Stimulated activated naive CD8-positive, alpha-beta T cell treated with anti-CD3 and anti-CD28 coated beads, Interleukin-15, Interleukin-2, amounts not matched to agents 100 ng/mL and 50 ng/mL, for 24 hours (primary cell): ENCODE measurements at regions not wholly inside any gene's neighbourhood (a gene's known extent, or its start where the extent isn't known, plus 50 kb on each side); places are given as distances from the start of the nearest gene placed in this dataset.

Source experiments
- H3K27ac Mint-ChIP-seq: one replicate; pipeline ENCODE4 v1.8.0; 2021; ENCODE audit warnings: mild to moderate bottlenecking, mixed read lengths
- H3K27me3 Mint-ChIP-seq: one replicate; pipeline ENCODE4 v1.8.0; 2021; ENCODE audit warnings: mixed read lengths
- H3K36me3 Mint-ChIP-seq: one replicate; pipeline ENCODE4 v1.8.0; 2021; ENCODE audit warnings: low read depth, mixed read lengths
- H3K4me1 Mint-ChIP-seq: one replicate; pipeline ENCODE4 v1.8.0; 2021; ENCODE audit warnings: low read depth, mixed read lengths
- H3K4me3 Mint-ChIP-seq: one replicate; pipeline ENCODE4 v1.8.0; 2021; ENCODE audit warnings: mild to moderate bottlenecking, mixed read lengths
- H3K9me3 Mint-ChIP-seq: one replicate; pipeline ENCODE4 v1.8.0; 2021; ENCODE audit warnings: mixed read lengths

GRCh38 chr15:95303713-95304112, 1026.8 kb upstream of the NR2F2 start:
- H3K27ac Mint-ChIP-seq = no peak overlapping the region
- peaks cover 5% of the 10 kb centered on the region for H3K9me3 Mint-ChIP-seq
- H3K27me3 Mint-ChIP-seq = peaks cover 47% of the 10 kb centered on the region
- no peaks in the 10 kb centered on the region for H3K36me3 Mint-ChIP-seq
- no peak overlapping the region for H3K4me3 Mint-ChIP-seq
- H3K4me1 Mint-ChIP-seq = peaks cover 17% of the 10 kb centered on the region

DNA sequence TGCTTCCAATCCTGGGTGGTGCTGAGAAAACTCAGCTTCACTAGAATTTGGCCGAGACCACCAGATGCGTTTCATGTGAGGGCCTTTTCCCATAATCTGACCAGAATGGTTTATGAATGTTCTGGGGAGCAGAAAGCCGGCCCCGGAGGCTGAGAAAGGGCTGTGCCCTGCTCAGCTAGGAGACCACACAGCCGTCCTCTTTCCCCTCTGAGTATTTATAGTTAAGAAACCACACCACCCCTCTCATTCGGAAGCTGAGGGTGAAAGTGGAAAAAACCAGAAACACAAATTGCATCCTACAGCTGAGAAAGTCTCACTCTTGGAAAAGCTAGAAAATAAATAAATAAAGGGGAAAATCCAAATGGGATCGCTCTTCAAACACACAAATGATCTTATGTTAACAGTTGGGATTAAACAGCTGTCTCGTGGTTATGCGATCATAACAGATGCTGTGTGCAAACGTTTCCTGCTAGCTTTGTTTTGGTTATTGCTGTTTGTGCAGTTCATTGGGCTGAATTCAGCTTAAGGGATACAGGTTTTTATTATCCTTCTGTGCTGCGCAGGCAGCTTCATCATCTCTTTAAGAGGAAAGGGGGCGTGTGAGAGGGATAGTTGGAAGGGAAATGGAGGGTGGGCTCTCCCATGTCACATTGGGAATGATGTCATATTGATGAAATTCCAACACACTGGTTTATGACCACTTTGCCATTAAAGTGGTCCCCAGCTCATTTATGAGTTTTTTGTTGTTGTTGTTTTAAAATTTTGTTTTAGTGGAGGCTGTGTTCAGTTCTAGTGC, 1026.2 kb upstream of the NR2F2 start:
- peaks cover 47% of the 10 kb centered on the region for H3K27me3 Mint-ChIP-seq

GRCh38 chr15:95304947-95305400, 1025.5 kb upstream of the NR2F2 start:
- no peak overlapping the region for H3K4me3 Mint-ChIP-seq
- H3K36me3 Mint-ChIP-seq = no peaks in the 10 kb centered on the region
- H3K27ac Mint-ChIP-seq = no peak overlapping the region
- peaks cover 15% of the 10 kb centered on the region for H3K4me1 Mint-ChIP-seq
- peaks cover 47% of the 10 kb centered on the region for H3K27me3 Mint-ChIP-seq
- H3K9me3 Mint-ChIP-seq = peaks cover 5% of the 10 kb centered on the region

More for the DNA sequence above, 1026.2 kb upstream of the NR2F2 start:
- Mint-ChIP-seq H3K9me3 (peaks cover 5% of the 10 kb centered on the region), H3K27ac (no peak overlapping the region), H3K36me3 (no peaks in the 10 kb centered on the region), H3K4me3 (no peak overlapping the region), H3K4me1 (peaks cover 15% of the 10 kb centered on the region)

- peaks cover 38% of the 10 kb centered on the region for H3K27me3 Mint-ChIP-seq
- no peak overlapping the region for H3K4me3 Mint-ChIP-seq
- H3K9me3 Mint-ChIP-seq = no peaks in the 10 kb centered on the region
- no peak overlapping the region for H3K27ac Mint-ChIP-seq
- no peaks in the 10 kb centered on the region for H3K36me3 Mint-ChIP-seq
- peaks cover 11% of the 10 kb centered on the region for H3K4me1 Mint-ChIP-seq
Measured at GRCh38 chr15:95307115-95307514, 1023.4 kb upstream of the NR2F2 start.

- Mint-ChIP-seq H3K4me1 (no peaks in the 10 kb centered on the region), H3K27me3 (peaks cover 21% of the 10 kb centered on the region), H3K4me3 (no peak overlapping the region), H3K9me3 (no peaks in the 10 kb centered on the region), H3K27ac (no peak overlapping the region), H3K36me3 (no peaks in the 10 kb centered on the region)
Measured at GRCh38 chr15:95319242-95319641, 1011.3 kb upstream of the NR2F2 start.

GRCh38 chr15:95323796-95324195, 1006.7 kb upstream of the NR2F2 start:
- Mint-ChIP-seq H3K27me3 (peaks cover 56% of the 10 kb centered on the region), H3K4me3 (no peak overlapping the region), H3K36me3 (no peaks in the 10 kb centered on the region), H3K4me1 (no peaks in the 10 kb centered on the region), H3K27ac (no peak overlapping the region), H3K9me3 (no peaks in the 10 kb centered on the region)

DNA sequence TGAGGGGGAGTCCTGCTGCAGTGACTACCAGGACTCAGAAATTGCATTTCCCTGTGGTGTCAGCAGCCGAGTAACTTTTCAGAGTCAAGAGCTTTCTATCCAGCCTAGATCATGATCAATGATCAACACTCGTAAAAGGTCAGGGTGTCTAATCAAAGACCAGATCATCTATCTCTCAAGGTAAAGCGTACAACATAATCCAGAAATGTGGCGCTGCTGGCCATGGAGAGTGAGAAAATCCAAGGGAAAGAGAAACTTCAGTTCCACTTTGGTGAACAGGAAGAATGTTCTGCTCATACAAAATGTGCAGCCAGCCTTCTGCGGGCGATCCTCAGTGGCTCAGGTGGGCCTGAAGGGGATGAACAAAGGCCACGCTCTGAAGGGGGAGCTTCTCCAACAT, 1005.8 kb upstream of the NR2F2 start:
- Mint-ChIP-seq H3K27ac (no peak overlapping the region), H3K4me3 (no peak overlapping the region), H3K36me3 (no peaks in the 10 kb centered on the region), H3K9me3 (no peaks in the 10 kb centered on the region), H3K4me1 (no peaks in the 10 kb centered on the region), H3K27me3 (peaks cover 63% of the 10 kb centered on the region)

DNA sequence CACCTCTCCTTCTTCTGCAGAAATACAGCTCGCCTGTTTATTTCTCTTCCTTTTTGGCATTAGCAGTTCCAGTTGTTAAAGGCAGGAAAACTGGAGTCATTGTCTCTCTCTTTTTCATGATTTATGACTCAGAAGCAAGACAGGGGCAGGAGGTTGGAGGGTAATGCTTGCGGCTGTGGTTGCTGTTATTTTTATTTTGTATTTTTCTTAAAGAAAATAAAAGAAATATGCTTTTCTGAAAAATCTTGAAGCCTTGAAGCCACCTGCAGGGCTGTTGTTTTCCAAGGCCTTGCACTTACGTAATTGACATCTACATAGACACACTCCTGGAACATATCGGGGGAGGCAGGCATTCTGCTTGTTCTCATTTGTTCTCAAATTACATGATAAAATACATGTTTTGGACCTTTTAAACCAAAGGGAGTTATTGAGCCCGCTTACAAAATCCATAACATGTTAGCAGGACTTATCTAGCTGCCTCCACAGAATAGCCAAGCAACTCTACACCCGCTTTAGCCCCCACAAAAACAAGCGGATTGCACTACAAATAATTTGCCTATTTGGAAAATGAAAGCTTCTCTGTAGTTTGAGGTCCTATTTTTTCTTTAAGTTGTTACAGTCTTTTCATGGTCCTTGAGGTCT, 1004.6 kb upstream of the NR2F2 start:
- H3K27ac Mint-ChIP-seq = no peak overlapping the region
- H3K36me3 Mint-ChIP-seq = no peaks in the 10 kb centered on the region
- no peak overlapping the region for H3K4me3 Mint-ChIP-seq
- H3K4me1 Mint-ChIP-seq = no peaks in the 10 kb centered on the region
- H3K9me3 Mint-ChIP-seq = no peaks in the 10 kb centered on the region
- peaks cover 61% of the 10 kb centered on the region for H3K27me3 Mint-ChIP-seq

DNA sequence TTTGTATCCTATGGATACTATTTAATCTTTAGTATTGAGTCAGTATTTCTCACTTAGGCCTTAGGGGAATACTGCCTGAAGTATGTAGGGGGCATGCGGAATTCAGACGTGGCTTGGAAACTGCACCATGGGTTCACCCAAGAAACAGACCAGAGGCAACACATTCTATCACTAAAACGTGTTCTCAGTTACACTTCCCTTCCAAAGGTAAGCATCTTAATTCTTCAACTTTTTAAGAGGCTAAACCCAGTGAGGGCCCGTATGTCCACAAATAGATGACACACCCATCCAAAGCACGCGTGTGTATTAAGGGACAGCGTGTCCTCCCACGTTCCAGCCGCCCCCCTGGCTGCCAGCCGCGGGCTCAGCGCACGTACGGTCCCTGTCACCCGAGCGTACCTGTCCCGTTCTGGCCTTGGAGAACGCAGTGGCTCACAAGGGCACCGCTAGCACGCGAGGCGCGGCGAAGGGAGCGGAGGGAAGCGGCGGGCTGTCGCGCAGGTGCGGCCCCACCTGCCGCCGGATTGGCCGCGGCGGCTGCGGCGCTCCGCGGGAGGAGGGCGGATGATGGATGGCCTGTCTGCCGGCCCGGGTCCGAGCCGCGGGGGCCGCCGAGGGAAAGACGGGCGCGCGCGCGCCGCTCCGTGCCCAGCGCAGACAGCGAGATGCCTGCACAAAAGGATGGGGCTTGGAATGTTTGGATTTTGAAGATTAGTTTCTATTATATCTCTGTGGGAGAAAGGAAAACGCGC, 1003.9 kb upstream of the NR2F2 start:
- H3K9me3 Mint-ChIP-seq = no peaks in the 10 kb centered on the region
- no peak overlapping the region for H3K27ac Mint-ChIP-seq
- H3K27me3 Mint-ChIP-seq = peaks cover 56% of the 10 kb centered on the region
- no peaks in the 10 kb centered on the region for H3K4me1 Mint-ChIP-seq
- H3K4me3 Mint-ChIP-seq = no peak overlapping the region
- H3K36me3 Mint-ChIP-seq = no peaks in the 10 kb centered on the region

- no peak overlapping the region for H3K27ac Mint-ChIP-seq
- no peaks in the 10 kb centered on the region for H3K4me1 Mint-ChIP-seq
- H3K27me3 Mint-ChIP-seq = peaks cover 54% of the 10 kb centered on the region
- H3K9me3 Mint-ChIP-seq = no peaks in the 10 kb centered on the region
- no peaks in the 10 kb centered on the region for H3K36me3 Mint-ChIP-seq
- no peak overlapping the region for H3K4me3 Mint-ChIP-seq
Measured at GRCh38 chr15:95327183-95327525, 1003.3 kb upstream of the NR2F2 start.

- Mint-ChIP-seq H3K4me3 (no peak overlapping the region), H3K36me3 (no peaks in the 10 kb centered on the region), H3K9me3 (no peaks in the 10 kb centered on the region), H3K27me3 (peaks cover 59% of the 10 kb centered on the region), H3K4me1 (no peaks in the 10 kb centered on the region), H3K27ac (no peak overlapping the region)
Measured at GRCh38 chr15:95327661-95328060, 1002.8 kb upstream of the NR2F2 start.

- no peaks in the 10 kb centered on the region for H3K9me3 Mint-ChIP-seq
- H3K4me3 Mint-ChIP-seq = no peak overlapping the region
- no peaks in the 10 kb centered on the region for H3K36me3 Mint-ChIP-seq
- H3K4me1 Mint-ChIP-seq = no peaks in the 10 kb centered on the region
- no peak overlapping the region for H3K27ac Mint-ChIP-seq
- peaks cover 63% of the 10 kb centered on the region for H3K27me3 Mint-ChIP-seq
Measured at GRCh38 chr15:95328559-95328958, 1001.9 kb upstream of the NR2F2 start.

- Mint-ChIP-seq H3K4me1 (no peaks in the 10 kb centered on the region), H3K27me3 (peaks cover 58% of the 10 kb centered on the region), H3K27ac (no peak overlapping the region), H3K9me3 (no peaks in the 10 kb centered on the region), H3K4me3 (no peak overlapping the region), H3K36me3 (no peaks in the 10 kb centered on the region)
Measured at GRCh38 chr15:95329362-95329761, 1001.1 kb upstream of the NR2F2 start.

GRCh38 chr15:95341686-95342085, 988.8 kb upstream of the NR2F2 start:
- Mint-ChIP-seq H3K4me1 (no peaks in the 10 kb centered on the region), H3K4me3 (no peak overlapping the region), H3K27ac (no peak overlapping the region), H3K36me3 (no peaks in the 10 kb centered on the region), H3K27me3 (peaks cover 16% of the 10 kb centered on the region), H3K9me3 (no peaks in the 10 kb centered on the region)

DNA sequence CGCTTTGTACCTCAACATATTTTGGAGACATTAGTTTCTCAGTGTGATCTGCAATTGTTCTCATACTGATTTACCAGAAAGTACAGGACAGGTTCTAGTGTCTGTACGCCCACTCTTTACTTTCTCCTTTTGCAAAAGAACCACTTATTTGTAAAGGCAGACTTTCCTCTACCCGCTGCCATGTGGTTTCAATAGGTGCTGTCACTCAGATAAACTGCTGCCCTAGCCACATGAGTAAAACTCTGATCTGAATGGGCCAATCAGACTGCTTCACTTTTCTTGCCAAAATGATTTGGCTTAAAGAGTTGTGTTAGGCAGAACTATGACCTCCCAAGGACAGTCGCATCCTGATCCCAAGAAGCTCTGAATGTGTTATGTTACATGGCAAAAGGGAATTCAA, 984.6 kb upstream of the NR2F2 start:
- peaks cover 6% of the 10 kb centered on the region for H3K27me3 Mint-ChIP-seq
- H3K4me1 Mint-ChIP-seq = no peaks in the 10 kb centered on the region
- H3K36me3 Mint-ChIP-seq = no peaks in the 10 kb centered on the region
- H3K27ac Mint-ChIP-seq = no peak overlapping the region
- no peak overlapping the region for H3K4me3 Mint-ChIP-seq
- no peaks in the 10 kb centered on the region for H3K9me3 Mint-ChIP-seq
